GM23338 (cell line): ENCODE measurements at regions not wholly inside any gene's neighbourhood (a gene's known extent, or its start where the extent isn't known, plus 50 kb on each side); places are given as distances from the start of the nearest gene placed in this dataset.

ENCODE experiments used
- ATAC-seq: fragments of 200-7000 bp; cut with Tn5 transposase; 3 replicates; pipeline ENCODE4 v1.9.1; 2020
- DNase-seq: peaks from one replicate; pipeline ENCODE4 v3.0.0-alpha.2; 2015; ENCODE audit warnings: low spot score
- H2AFZ ChIP-seq: fragments of 200-600 bp; sonication (generic); 2 replicates; pipeline ENCODE4 v1.8.0; 2016; ENCODE audit warnings: antibody characterized with exemption, mild to moderate bottlenecking, moderate library complexity
- H3F3A ChIP-seq: fragments of 200-600 bp; sonication (generic); replicated peaks from 2 replicates; pipeline ENCODE4 v1.8.0; 2017; ENCODE audit warnings: antibody characterized with exemption, mixed run types, low read depth
- H3K27ac ChIP-seq: fragments of 200-600 bp; sonication (generic); 2 replicates; pipeline ENCODE4 v1.6.1; 2016; ENCODE audit warnings: low read depth
- H3K27me3 ChIP-seq: fragments of 200-600 bp; sonication (generic); 2 replicates; pipeline ENCODE4 v1.8.0; 2016; ENCODE audit warnings: mild to moderate bottlenecking, mixed run types, moderate library complexity; ENCODE audit not compliant: insufficient read depth
- H3K36me3 ChIP-seq: fragments of 200-600 bp; sonication (generic); 2 replicates; pipeline ENCODE4 v1.8.0; 2016; ENCODE audit warnings: mild to moderate bottlenecking; ENCODE audit not compliant: insufficient read depth
- H3K4me1 ChIP-seq: fragments of 200-600 bp; sonication (generic); 2 replicates; pipeline ENCODE4 v1.8.0; 2016; ENCODE audit warnings: mild to moderate bottlenecking, moderate library complexity; ENCODE audit not compliant: insufficient read depth
- H3K4me2 ChIP-seq: fragments of 200-600 bp; sonication (generic); 2 replicates; pipeline ENCODE4 v1.7.1; 2017; ENCODE audit warnings: mixed run types
- H3K4me3 ChIP-seq: fragments of 200-600 bp; sonication (generic); 2 replicates; pipeline ENCODE4 v1.6.1; 2016; ENCODE audit warnings: mixed run types
- H3K79me2 ChIP-seq: fragments of 200-600 bp; sonication (generic); replicated peaks from 2 replicates; pipeline ENCODE4 v1.8.0; 2017; ENCODE audit warnings: mild to moderate bottlenecking; ENCODE audit not compliant: insufficient read depth
- H3K9me2 ChIP-seq: fragments of 200-600 bp; sonication (generic); 2 replicates; pipeline ENCODE4 v1.8.0; 2017; ENCODE audit not compliant: insufficient read depth
- H4K20me1 ChIP-seq: fragments of 200-600 bp; sonication (generic); replicated peaks from 2 replicates; pipeline ENCODE4 v1.8.0; 2017; ENCODE audit warnings: mild to moderate bottlenecking; ENCODE audit not compliant: insufficient read depth
- H3K27ac Mint-ChIP-seq: 2 replicates; pipeline ENCODE4 v1.8.0; 2020; ENCODE audit warnings: inconsistent platforms, mild to moderate bottlenecking, moderate library complexity, mixed read lengths
- H3K27me3 Mint-ChIP-seq: 3 replicates; pipeline ENCODE4 v1.8.0; 2022; ENCODE audit warnings: low read depth, mild to moderate bottlenecking, moderate library complexity, mixed read lengths, inconsistent platforms; ENCODE audit not compliant: insufficient read depth, poor library complexity
- H3K36me3 Mint-ChIP-seq: 3 replicates; pipeline ENCODE4 v1.8.0; 2021; ENCODE audit warnings: low read depth, mild to moderate bottlenecking, inconsistent platforms, moderate library complexity, mixed read lengths
- H3K4me1 Mint-ChIP-seq: 3 replicates; pipeline ENCODE4 v1.8.0; 2020; ENCODE audit warnings: mild to moderate bottlenecking, inconsistent platforms, mixed read lengths
- H3K4me3 Mint-ChIP-seq: 3 replicates; pipeline ENCODE4 v1.8.0; 2021; ENCODE audit warnings: moderate library complexity, mild to moderate bottlenecking, inconsistent platforms, mixed read lengths
- H3K9me3 Mint-ChIP-seq: 3 replicates; pipeline ENCODE4 v1.8.0; 2020; ENCODE audit warnings: moderate library complexity, mild to moderate bottlenecking, inconsistent platforms, mixed read lengths
- CREB1 ChIP-seq: fragments of 250-450 bp; sonication (Bioruptor Pico); IDR thresholded peaks from 2 replicates; pipeline ENCODE4 v1.5.0; 2020; ENCODE audit warnings: low read depth, mild to moderate bottlenecking, moderate library complexity
- EZH2 ChIP-seq: fragments of 200-600 bp; sonication (generic); IDR thresholded peaks from one replicate; pipeline ENCODE4 v1.8.0; 2017; ENCODE audit warnings: antibody characterized with exemption, mild to moderate bottlenecking, low read depth; ENCODE audit not compliant: unreplicated experiment
- EZH2phosphoT487 ChIP-seq: fragments of 200-600 bp; sonication (generic); IDR thresholded peaks from one replicate; pipeline ENCODE4 v1.8.1; 2018; ENCODE audit warnings: antibody characterized with exemption; ENCODE audit not compliant: unreplicated experiment
- JUNB ChIP-seq: IDR thresholded peaks from one replicate; pipeline ENCODE4 v1.6.1; 2016; ENCODE audit warnings: antibody characterized with exemption; ENCODE audit not compliant: unreplicated experiment
- NANOG ChIP-seq: IDR thresholded peaks from 2 replicates; pipeline ENCODE4 v1.6.1; 2016; ENCODE audit warnings: antibody characterized with exemption, borderline replicate concordance
- POLR2AphosphoS5 ChIP-seq: IDR thresholded peaks from 2 replicates; pipeline ENCODE4 v1.6.1; 2016; ENCODE audit warnings: antibody characterized with exemption, low read depth
- STAT1 ChIP-seq: IDR thresholded peaks from one replicate; pipeline ENCODE4 v1.6.1; 2016; ENCODE audit warnings: antibody characterized with exemption; ENCODE audit not compliant: unreplicated experiment
- ZNF114 ChIP-seq: fragments of 250-450 bp; sonication (Bioruptor Pico); IDR thresholded peaks from 2 replicates; pipeline ENCODE4 v1.5.0; 2020; ENCODE audit warnings: mild to moderate bottlenecking, moderate library complexity
- ZNF331 ChIP-seq: fragments of 250-450 bp; sonication (Bioruptor Pico); IDR thresholded peaks from 2 replicates; pipeline ENCODE4 v1.5.0; 2020; ENCODE audit warnings: low read depth, mild to moderate bottlenecking, moderate library complexity
- TF ChIP-seq, protein P1 (sequence below), 2 experiments: fragments of 200-600 bp in 1 of 2; sonication (generic) in 1 of 2; conservative IDR thresholded peaks; 2 replicates each; pipeline versions ENCODE4 v1.5.1 to v1.6.1; 2016 to 2017; ENCODE audit warnings: antibody characterized with exemption in 2 of 2, low read depth in 2 of 2, mild to moderate bottlenecking in 2 of 2, moderate library complexity in 1 of 2
- TF ChIP-seq, protein P2 (sequence below): fragments of 250-450 bp; sonication (Bioruptor Pico); IDR thresholded peaks from 2 replicates; pipeline ENCODE4 v1.5.0; 2020; ENCODE audit warnings: mild to moderate bottlenecking, moderate library complexity
- TF ChIP-seq, protein P3 (sequence below): IDR thresholded peaks from 2 replicates; pipeline ENCODE4 v1.6.1; 2016; ENCODE audit warnings: antibody characterized with exemption
- TF ChIP-seq, protein P4 (sequence below): IDR thresholded peaks from one replicate; pipeline ENCODE4 v1.6.1; 2018; ENCODE audit warnings: antibody characterized with exemption; ENCODE audit not compliant: unreplicated experiment

DNA sequence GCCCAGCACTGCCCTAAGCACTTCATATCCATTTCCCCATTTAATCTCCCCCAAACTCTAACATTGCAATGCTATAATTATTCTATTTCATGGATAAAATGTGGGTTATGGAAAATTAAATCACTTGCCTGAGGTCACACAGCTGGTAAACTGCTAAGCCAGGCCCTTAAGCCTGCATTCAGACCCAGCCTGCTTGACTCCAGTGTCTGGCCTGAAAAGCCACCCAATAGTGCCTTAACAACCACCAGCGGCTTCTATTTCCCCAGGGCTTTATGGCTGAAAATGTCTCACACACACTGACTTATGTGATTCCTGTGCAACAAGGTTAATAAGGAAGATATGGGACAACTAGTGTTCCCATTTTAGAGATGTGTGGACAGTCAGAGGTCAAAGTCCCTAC is 178.5 kb upstream of the SNX19 start:
- Mint-ChIP-seq H3K4me1 (peaks cover 2% of the 10 kb centered on the region; the same call in 1 of the 3 replicates), H3K9me3 (no peaks in the 10 kb centered on the region), H3K36me3 (no peaks in the 10 kb centered on the region), H3K4me3 (no peak overlapping the region), H3K27ac (no peak overlapping the region), H3K27me3 (peaks cover 10% of the 10 kb centered on the region)
- Histone ChIP-seq H3K79me2 (no peaks in the 10 kb centered on the region), H3K27me3 (no peaks in the 10 kb centered on the region), H3K4me2 (no peak overlapping the region), H3K4me1 (peaks cover 8% of the 10 kb centered on the region; the same call in 1 of the 2 replicates), H4K20me1 (no peaks in the 10 kb centered on the region), H3K27ac (no peak overlapping the region), H3K9me2 (peaks cover 20% of the 10 kb centered on the region), H3K36me3 (no peaks in the 10 kb centered on the region), H2AFZ (no peak overlapping the region), H3K4me3 (no peak overlapping the region), H3F3A (no peaks in the 10 kb centered on the region)
- ATAC-seq = no peak
- DNase-seq = no peak
- no peak for TF ChIP-seq ZNF114
- TF ChIP-seq EZH2phosphoT487 = no peak
- TF ChIP-seq ZNF331 (CRISPR knock-in tag) = no peak
- no peak for TF ChIP-seq POLR2AphosphoS5
- TF ChIP-seq STAT1 = no peak
- TF ChIP-seq JUNB = no peak
- TF ChIP-seq, protein P1, sequence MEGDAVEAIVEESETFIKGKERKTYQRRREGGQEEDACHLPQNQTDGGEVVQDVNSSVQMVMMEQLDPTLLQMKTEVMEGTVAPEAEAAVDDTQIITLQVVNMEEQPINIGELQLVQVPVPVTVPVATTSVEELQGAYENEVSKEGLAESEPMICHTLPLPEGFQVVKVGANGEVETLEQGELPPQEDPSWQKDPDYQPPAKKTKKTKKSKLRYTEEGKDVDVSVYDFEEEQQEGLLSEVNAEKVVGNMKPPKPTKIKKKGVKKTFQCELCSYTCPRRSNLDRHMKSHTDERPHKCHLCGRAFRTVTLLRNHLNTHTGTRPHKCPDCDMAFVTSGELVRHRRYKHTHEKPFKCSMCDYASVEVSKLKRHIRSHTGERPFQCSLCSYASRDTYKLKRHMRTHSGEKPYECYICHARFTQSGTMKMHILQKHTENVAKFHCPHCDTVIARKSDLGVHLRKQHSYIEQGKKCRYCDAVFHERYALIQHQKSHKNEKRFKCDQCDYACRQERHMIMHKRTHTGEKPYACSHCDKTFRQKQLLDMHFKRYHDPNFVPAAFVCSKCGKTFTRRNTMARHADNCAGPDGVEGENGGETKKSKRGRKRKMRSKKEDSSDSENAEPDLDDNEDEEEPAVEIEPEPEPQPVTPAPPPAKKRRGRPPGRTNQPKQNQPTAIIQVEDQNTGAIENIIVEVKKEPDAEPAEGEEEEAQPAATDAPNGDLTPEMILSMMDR (conservative IDR thresholded peaks at IDR 0.05; ENCODE audit: low read depth in 2 of 2) = no peak
- no peak for TF ChIP-seq EZH2
- TF ChIP-seq, protein P2, sequence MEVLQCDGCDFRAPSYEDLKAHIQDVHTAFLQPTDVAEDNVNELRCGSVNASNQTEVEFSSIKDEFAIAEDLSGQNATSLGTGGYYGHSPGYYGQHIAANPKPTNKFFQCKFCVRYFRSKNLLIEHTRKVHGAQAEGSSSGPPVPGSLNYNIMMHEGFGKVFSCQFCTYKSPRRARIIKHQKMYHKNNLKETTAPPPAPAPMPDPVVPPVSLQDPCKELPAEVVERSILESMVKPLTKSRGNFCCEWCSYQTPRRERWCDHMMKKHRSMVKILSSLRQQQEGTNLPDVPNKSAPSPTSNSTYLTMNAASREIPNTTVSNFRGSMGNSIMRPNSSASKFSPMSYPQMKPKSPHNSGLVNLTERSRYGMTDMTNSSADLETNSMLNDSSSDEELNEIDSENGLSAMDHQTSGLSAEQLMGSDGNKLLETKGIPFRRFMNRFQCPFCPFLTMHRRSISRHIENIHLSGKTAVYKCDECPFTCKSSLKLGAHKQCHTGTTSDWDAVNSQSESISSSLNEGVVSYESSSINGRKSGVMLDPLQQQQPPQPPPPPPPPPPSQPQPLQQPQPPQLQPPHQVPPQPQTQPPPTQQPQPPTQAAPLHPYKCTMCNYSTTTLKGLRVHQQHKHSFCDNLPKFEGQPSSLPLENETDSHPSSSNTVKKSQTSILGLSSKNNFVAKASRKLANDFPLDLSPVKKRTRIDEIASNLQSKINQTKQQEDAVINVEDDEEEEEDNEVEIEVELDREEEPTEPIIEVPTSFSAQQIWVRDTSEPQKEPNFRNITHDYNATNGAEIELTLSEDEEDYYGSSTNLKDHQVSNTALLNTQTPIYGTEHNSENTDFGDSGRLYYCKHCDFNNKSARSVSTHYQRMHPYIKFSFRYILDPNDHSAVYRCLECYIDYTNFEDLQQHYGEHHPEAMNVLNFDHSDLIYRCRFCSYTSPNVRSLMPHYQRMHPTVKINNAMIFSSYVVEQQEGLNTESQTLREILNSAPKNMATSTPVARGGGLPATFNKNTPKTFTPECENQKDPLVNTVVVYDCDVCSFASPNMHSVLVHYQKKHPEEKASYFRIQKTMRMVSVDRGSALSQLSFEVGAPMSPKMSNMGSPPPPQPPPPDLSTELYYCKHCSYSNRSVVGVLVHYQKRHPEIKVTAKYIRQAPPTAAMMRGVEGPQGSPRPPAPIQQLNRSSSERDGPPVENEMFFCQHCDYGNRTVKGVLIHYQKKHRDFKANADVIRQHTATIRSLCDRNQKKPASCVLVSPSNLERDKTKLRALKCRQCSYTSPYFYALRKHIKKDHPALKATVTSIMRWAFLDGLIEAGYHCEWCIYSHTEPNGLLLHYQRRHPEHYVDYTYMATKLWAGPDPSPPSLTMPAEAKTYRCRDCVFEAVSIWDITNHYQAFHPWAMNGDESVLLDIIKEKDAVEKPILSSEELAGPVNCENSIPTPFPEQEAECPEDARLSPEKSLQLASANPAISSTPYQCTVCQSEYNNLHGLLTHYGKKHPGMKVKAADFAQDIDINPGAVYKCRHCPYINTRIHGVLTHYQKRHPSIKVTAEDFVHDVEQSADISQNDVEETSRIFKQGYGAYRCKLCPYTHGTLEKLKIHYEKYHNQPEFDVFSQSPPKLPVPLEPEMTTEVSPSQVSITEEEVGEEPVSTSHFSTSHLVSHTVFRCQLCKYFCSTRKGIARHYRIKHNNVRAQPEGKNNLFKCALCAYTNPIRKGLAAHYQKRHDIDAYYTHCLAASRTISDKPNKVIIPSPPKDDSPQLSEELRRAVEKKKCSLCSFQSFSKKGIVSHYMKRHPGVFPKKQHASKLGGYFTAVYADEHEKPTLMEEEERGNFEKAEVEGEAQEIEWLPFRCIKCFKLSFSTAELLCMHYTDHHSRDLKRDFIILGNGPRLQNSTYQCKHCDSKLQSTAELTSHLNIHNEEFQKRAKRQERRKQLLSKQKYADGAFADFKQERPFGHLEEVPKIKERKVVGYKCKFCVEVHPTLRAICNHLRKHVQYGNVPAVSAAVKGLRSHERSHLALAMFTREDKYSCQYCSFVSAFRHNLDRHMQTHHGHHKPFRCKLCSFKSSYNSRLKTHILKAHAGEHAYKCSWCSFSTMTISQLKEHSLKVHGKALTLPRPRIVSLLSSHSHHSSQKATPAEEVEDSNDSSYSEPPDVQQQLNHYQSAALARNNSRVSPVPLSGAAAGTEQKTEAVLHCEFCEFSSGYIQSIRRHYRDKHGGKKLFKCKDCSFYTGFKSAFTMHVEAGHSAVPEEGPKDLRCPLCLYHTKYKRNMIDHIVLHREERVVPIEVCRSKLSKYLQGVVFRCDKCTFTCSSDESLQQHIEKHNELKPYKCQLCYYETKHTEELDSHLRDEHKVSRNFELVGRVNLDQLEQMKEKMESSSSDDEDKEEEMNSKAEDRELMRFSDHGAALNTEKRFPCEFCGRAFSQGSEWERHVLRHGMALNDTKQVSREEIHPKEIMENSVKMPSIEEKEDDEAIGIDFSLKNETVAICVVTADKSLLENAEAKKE (CRISPR knock-in tag) = no peak
- TF ChIP-seq, protein P3, sequence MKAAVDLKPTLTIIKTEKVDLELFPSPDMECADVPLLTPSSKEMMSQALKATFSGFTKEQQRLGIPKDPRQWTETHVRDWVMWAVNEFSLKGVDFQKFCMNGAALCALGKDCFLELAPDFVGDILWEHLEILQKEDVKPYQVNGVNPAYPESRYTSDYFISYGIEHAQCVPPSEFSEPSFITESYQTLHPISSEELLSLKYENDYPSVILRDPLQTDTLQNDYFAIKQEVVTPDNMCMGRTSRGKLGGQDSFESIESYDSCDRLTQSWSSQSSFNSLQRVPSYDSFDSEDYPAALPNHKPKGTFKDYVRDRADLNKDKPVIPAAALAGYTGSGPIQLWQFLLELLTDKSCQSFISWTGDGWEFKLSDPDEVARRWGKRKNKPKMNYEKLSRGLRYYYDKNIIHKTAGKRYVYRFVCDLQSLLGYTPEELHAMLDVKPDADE = no peak
- TF ChIP-seq, protein P4, sequence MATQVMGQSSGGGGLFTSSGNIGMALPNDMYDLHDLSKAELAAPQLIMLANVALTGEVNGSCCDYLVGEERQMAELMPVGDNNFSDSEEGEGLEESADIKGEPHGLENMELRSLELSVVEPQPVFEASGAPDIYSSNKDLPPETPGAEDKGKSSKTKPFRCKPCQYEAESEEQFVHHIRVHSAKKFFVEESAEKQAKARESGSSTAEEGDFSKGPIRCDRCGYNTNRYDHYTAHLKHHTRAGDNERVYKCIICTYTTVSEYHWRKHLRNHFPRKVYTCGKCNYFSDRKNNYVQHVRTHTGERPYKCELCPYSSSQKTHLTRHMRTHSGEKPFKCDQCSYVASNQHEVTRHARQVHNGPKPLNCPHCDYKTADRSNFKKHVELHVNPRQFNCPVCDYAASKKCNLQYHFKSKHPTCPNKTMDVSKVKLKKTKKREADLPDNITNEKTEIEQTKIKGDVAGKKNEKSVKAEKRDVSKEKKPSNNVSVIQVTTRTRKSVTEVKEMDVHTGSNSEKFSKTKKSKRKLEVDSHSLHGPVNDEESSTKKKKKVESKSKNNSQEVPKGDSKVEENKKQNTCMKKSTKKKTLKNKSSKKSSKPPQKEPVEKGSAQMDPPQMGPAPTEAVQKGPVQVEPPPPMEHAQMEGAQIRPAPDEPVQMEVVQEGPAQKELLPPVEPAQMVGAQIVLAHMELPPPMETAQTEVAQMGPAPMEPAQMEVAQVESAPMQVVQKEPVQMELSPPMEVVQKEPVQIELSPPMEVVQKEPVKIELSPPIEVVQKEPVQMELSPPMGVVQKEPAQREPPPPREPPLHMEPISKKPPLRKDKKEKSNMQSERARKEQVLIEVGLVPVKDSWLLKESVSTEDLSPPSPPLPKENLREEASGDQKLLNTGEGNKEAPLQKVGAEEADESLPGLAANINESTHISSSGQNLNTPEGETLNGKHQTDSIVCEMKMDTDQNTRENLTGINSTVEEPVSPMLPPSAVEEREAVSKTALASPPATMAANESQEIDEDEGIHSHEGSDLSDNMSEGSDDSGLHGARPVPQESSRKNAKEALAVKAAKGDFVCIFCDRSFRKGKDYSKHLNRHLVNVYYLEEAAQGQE = no peak
- TF ChIP-seq NANOG = no peak
- no peak for TF ChIP-seq CREB1 (CRISPR knock-in tag)
